Osteocyte (in vitro differentiated cells): ENCODE measurements at regions not wholly inside any gene's neighbourhood (a gene's known extent, or its start where the extent isn't known, plus 50 kb on each side); places are given as distances from the start of the nearest gene placed in this dataset.

Experiments
- DNase-seq: peaks from one replicate; pipeline ENCODE4 v3.0.0; 2021; ENCODE audit warnings: mixed read lengths; ENCODE audit not compliant: unreplicated experiment; ENCODE audit errors: extremely low spot score
- H3K27ac Mint-ChIP-seq: one replicate; pipeline ENCODE4 v1.8.0; 2021; ENCODE audit warnings: mild to moderate bottlenecking, mixed read lengths; ENCODE audit not compliant: unreplicated experiment
- H3K27me3 Mint-ChIP-seq: one replicate; pipeline ENCODE4 v1.8.0; 2021; ENCODE audit warnings: mixed read lengths; ENCODE audit not compliant: unreplicated experiment
- H3K36me3 Mint-ChIP-seq: one replicate; pipeline ENCODE4 v1.8.0; 2021; ENCODE audit warnings: mixed read lengths; ENCODE audit not compliant: unreplicated experiment
- H3K4me1 Mint-ChIP-seq: one replicate; pipeline ENCODE4 v1.8.0; 2021; ENCODE audit warnings: mixed read lengths; ENCODE audit not compliant: unreplicated experiment
- H3K4me3 Mint-ChIP-seq: one replicate; pipeline ENCODE4 v1.8.0; 2021; ENCODE audit warnings: mild to moderate bottlenecking, moderate library complexity, mixed read lengths; ENCODE audit not compliant: unreplicated experiment
- H3K9me3 Mint-ChIP-seq: one replicate; pipeline ENCODE4 v1.8.0; 2021; ENCODE audit warnings: mixed read lengths; ENCODE audit not compliant: unreplicated experiment
- CTCF ChIP-seq: fragments of 200-600 bp; sonication (generic); IDR thresholded peaks from 2 replicates; pipeline ENCODE4 v1.5.0; 2021; ENCODE audit warnings: antibody characterized with exemption, mild to moderate bottlenecking, moderate library complexity

DNA sequence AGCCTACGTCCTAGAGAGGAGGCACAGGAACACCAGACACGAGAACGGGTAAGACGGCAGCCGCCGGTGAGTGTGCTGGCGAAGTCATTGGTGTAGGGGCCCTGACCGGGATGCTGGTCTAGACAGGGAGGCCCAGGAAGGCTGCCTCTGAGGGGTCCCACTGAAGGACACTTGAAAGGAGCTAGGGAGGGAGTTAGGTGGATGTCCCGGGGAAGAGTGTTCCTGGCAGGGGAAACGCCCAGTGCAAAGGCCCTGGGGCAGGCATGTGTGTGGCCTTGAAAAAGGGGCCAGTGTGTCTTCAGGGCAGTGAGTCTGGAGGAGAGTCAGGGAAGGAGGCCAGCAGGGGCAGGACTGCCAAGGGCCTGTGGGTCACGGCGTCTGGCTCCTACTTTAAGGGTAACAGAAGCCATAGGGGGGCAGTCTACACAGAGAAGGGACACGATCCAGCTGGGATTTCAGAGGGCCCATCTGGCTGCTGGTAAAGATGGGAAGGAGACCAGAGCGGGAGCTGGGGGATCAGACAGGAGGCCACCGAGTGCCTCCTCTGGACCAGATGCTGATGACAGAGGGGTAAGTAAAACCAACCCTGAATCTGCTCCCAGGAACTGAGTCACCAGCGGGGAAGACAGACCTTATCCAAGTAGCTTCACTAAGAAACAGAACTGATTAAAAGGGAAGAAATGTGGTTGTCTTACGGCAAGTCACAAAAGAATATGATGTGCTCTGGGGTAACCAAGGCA is 115.9 kb downstream of the LITAF start:
- peaks cover 45% of the 10 kb centered on the region for H3K27me3 Mint-ChIP-seq
- TF ChIP-seq CTCF, result no peak
- no peaks in the 10 kb centered on the region for H3K9me3 Mint-ChIP-seq
- no peak overlapping the region for H3K4me3 Mint-ChIP-seq
- no peaks in the 10 kb centered on the region for H3K36me3 Mint-ChIP-seq
- no peak for DNase-seq
- no peaks in the 10 kb centered on the region for H3K4me1 Mint-ChIP-seq
- no peak overlapping the region for H3K27ac Mint-ChIP-seq

DNA sequence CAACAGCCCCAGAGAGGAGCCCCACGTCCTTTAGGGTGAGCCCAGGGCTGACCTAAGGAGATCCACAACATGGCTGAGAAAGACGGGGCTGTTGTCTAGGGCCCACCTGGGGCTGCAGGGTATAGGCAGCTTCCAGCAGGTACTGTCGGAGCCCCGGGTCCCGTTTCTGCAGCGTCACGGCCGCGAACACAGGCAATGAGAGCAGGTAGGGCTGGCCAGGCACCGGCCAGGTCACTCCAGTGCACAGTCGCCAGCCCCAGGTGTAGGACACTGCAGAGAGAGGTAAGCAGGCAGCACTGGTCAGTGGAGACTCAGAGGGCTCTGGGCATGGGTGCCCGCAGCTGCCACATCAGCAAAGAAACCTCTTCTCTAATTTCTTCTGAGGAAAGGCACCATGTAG is 115.2 kb downstream of the LITAF start:
- Mint-ChIP-seq H3K4me1 (no peaks in the 10 kb centered on the region), H3K4me3 (no peak overlapping the region), H3K27ac (no peak overlapping the region), H3K9me3 (no peaks in the 10 kb centered on the region), H3K27me3 (peaks cover 50% of the 10 kb centered on the region), H3K36me3 (no peaks in the 10 kb centered on the region)
- DNase-seq, result no peak
- TF ChIP-seq CTCF, result no peak

DNA sequence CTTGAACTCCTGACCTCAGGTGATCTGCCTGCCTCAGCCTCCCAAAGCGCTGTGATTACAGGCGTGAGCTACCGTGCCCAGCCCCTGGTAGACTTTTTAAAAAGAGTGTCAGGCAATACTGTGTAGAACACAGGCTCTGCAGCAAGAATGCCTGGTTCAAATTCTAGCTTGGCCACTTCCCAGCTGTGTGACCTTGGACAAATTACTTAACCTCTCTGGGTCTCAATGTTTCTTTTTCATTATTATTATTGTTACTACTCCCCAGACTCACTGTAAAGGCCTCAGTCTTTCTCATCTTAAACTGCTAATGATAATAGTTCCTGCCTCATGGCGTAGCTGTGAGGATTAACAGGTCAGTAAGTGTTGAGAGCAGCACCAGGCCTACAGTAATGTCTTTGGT is 114.3 kb downstream of the LITAF start:
- H3K4me1 Mint-ChIP-seq, result no peaks in the 10 kb centered on the region

GRCh38 chr16:11472851-11473250 is 113.9 kb downstream of the LITAF start:
- Mint-ChIP-seq H3K27ac (no peak overlapping the region), H3K36me3 (no peaks in the 10 kb centered on the region), H3K9me3 (no peaks in the 10 kb centered on the region), H3K27me3 (peaks cover 48% of the 10 kb centered on the region), H3K4me3 (no peak overlapping the region), H3K4me1 (no peaks in the 10 kb centered on the region)
- no peak for DNase-seq
- TF ChIP-seq CTCF, result no peak

More for the DNA sequence above, 114.3 kb downstream of the LITAF start:
- H3K9me3 Mint-ChIP-seq, result no peaks in the 10 kb centered on the region
- no peak overlapping the region for H3K27ac Mint-ChIP-seq
- peaks cover 52% of the 10 kb centered on the region for H3K27me3 Mint-ChIP-seq
- H3K4me3 Mint-ChIP-seq, result no peak overlapping the region
- DNase-seq, result no peak
- TF ChIP-seq CTCF, result no peak
- no peaks in the 10 kb centered on the region for H3K36me3 Mint-ChIP-seq

DNA sequence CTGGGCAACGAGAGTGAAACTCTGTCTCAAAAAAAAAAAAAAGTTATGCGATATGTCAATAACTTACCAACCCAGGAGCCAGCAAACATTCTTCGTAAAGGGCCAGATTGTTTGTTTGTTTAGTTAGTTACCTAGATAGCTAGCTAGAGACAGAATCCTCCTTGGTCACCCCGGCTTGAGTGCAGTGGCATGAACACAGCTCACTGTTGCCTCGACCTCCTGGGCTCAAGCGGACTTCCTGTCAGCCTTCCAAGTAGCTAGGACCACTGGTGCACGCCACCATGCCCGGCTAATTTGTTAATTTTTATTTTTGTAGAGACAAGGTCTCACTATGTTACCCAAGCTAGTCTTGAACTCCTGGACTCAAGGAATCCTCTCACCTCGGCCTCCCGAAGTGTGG is 113.0 kb downstream of the LITAF start:
- Mint-ChIP-seq H3K4me3 (no peak overlapping the region), H3K36me3 (no peaks in the 10 kb centered on the region), H3K4me1 (no peaks in the 10 kb centered on the region), H3K27me3 (peaks cover 47% of the 10 kb centered on the region), H3K9me3 (no peaks in the 10 kb centered on the region), H3K27ac (no peak overlapping the region)
- DNase-seq, result no peak
- no peak for TF ChIP-seq CTCF
